Trophoblast cell (in vitro differentiated cells and primary cell): ENCODE measurements at regions not wholly inside any gene's neighbourhood (a gene's known extent, or its start where the extent isn't known, plus 50 kb on each side); places are given as distances from the start of the nearest gene placed in this dataset.

Source experiments
- DNase-seq, 2 donors: peaks; one replicate each; pipeline ENCODE4 v3.0.0-alpha.2; 2016
- H2AFZ ChIP-seq: 2 replicates; pipeline ENCODE4 v1.6.1; 2013; ENCODE audit warnings: low read length, moderate library complexity, mild to moderate bottlenecking; ENCODE audit not compliant: insufficient read depth, poor library complexity
- H2AK5ac ChIP-seq: 2 replicates; pipeline ENCODE4 v1.6.1; 2013; ENCODE audit warnings: mild to moderate bottlenecking, low read length
- H2BK120ac ChIP-seq: 2 replicates; pipeline ENCODE4 v1.6.1; 2013; ENCODE audit warnings: low read length, mild to moderate bottlenecking, moderate library complexity; ENCODE audit not compliant: insufficient read depth, poor library complexity
- H2BK12ac ChIP-seq: 2 replicates; pipeline ENCODE4 v1.6.1; 2013; ENCODE audit warnings: mild to moderate bottlenecking, low read length, moderate library complexity
- H2BK5ac ChIP-seq: 2 replicates; pipeline ENCODE4 v1.6.1; 2013; ENCODE audit warnings: low read length, low read depth, moderate library complexity, mild to moderate bottlenecking; ENCODE audit not compliant: poor library complexity
- H3K14ac ChIP-seq: 2 replicates; pipeline ENCODE4 v1.6.1; 2013; ENCODE audit warnings: mild to moderate bottlenecking, low read length
- H3K18ac ChIP-seq: 2 replicates; pipeline ENCODE4 v1.6.1; 2013; ENCODE audit warnings: mild to moderate bottlenecking, low read length
- H3K23ac ChIP-seq: 2 replicates; pipeline ENCODE4 v1.6.1; 2013; ENCODE audit warnings: low read length
- H3K27ac ChIP-seq: 2 replicates; pipeline ENCODE4 v1.5.1; 2013; ENCODE audit warnings: low read depth, mild to moderate bottlenecking, inconsistent platforms, low read length, moderate library complexity
- H3K27me3 ChIP-seq: 2 replicates; pipeline ENCODE4 v1.6.1; 2013; ENCODE audit warnings: inconsistent platforms, mild to moderate bottlenecking, low read length, moderate library complexity; ENCODE audit not compliant: insufficient read depth
- H3K36me3 ChIP-seq, 2 experiments: 1 replicate in 1 of 2; 2 replicates in 1 of 2; pipeline ENCODE4 v1.6.1; 2013; ENCODE audit warnings: low read length in 2 of 2, mild to moderate bottlenecking in 2 of 2, moderate library complexity in 1 of 2; ENCODE audit not compliant: insufficient read depth in 2 of 2, control insufficient read depth in 1 of 2
- H3K4ac ChIP-seq: 2 replicates; pipeline ENCODE4 v1.6.1; 2013; ENCODE audit warnings: low read depth, mild to moderate bottlenecking, low read length, moderate library complexity
- H3K4me1 ChIP-seq, 2 experiments: 1 replicate in 1 of 2; 2 replicates in 1 of 2; pipeline ENCODE4 v1.6.1; 2013; ENCODE audit warnings: low read length in 2 of 2, mild to moderate bottlenecking in 2 of 2, moderate library complexity in 1 of 2; ENCODE audit not compliant: insufficient read depth in 2 of 2, control insufficient read depth in 1 of 2
- H3K4me2 ChIP-seq: 2 replicates; pipeline ENCODE4 v1.6.1; 2013; ENCODE audit warnings: inconsistent platforms, mild to moderate bottlenecking, low read length, moderate library complexity
- H3K4me3 ChIP-seq: 2 replicates; pipeline ENCODE4 v1.5.1; 2013; ENCODE audit warnings: mild to moderate bottlenecking, low read depth, low read length, inconsistent platforms
- H3K79me1 ChIP-seq: one replicate; pipeline ENCODE4 v1.6.1; 2013; ENCODE audit warnings: low read length
- H3K79me2 ChIP-seq: 2 replicates; pipeline ENCODE4 v1.6.1; 2013; ENCODE audit warnings: low read length, mild to moderate bottlenecking; ENCODE audit not compliant: control insufficient read depth, insufficient read depth, poor library complexity
- H3K9ac ChIP-seq: 2 replicates; pipeline ENCODE4 v1.6.1; 2013; ENCODE audit warnings: mild to moderate bottlenecking, low read length
- H3K9me3 ChIP-seq: 2 replicates; pipeline ENCODE4 v1.6.1; 2013; ENCODE audit warnings: low read depth, mild to moderate bottlenecking, control low read depth, inconsistent platforms, low read length; ENCODE audit not compliant: insufficient read depth
- H4K12ac ChIP-seq: 2 replicates; pipeline ENCODE4 v1.6.1; 2013; ENCODE audit warnings: low read depth, mild to moderate bottlenecking, low read length, moderate library complexity
- H4K8ac ChIP-seq: 2 replicates; pipeline ENCODE4 v1.6.1; 2013; ENCODE audit warnings: low read depth, mild to moderate bottlenecking, low read length, moderate library complexity
- H4K91ac ChIP-seq: one replicate; pipeline ENCODE4 v1.6.1; 2013; ENCODE audit warnings: low read depth, mild to moderate bottlenecking, low read length, moderate library complexity
- WGBS: extraction: QIAGEN DNeasy Blood & Tissue Kit; methylation state at CpG from one replicate; pipeline ENCODE4 v1.1.7; 2013; ENCODE audit warnings: missing lambda C conversion rate; ENCODE audit not compliant: insufficient read length, insufficient coverage; ENCODE audit errors: extremely low coverage; 5-methylcytosine and 5-hydroxymethylcytosine counted together

GRCh38 chr13:31951215-31951678 is 80.3 kb upstream of the FRY start:
- Histone ChIP-seq H3K4me2 (no peak overlapping the region), H4K91ac (no peak overlapping the region), H3K4me1 (peaks cover 0 to 6% of the 10 kb centered on the region in 2 experiments), H3K27me3 (no peaks in the 10 kb centered on the region), H2AFZ (no peak overlapping the region), H3K9ac (no peak overlapping the region), H2BK5ac (no peak overlapping the region), H3K79me2 (no peaks in the 10 kb centered on the region), H3K9me3 (no peaks in the 10 kb centered on the region), H3K18ac (no peak overlapping the region), H2AK5ac (no peak overlapping the region), H2BK12ac (no peak overlapping the region), H3K36me3 (no peaks in the 10 kb centered on the region), H3K27ac (no peak overlapping the region), H2BK120ac (no peak overlapping the region), H4K12ac (no peak overlapping the region), H4K8ac (no peak overlapping the region), H3K4me3 (no peak overlapping the region), H3K14ac (no peak overlapping the region), H3K23ac (no peak overlapping the region), H3K4ac (no peak overlapping the region), H3K79me1 (no peaks in the 10 kb centered on the region)
- DNase-seq, result peak; percentile 63 to 64
- no CpG with 5 or more reads among the region's 3 CpGs for WGBS

DNA sequence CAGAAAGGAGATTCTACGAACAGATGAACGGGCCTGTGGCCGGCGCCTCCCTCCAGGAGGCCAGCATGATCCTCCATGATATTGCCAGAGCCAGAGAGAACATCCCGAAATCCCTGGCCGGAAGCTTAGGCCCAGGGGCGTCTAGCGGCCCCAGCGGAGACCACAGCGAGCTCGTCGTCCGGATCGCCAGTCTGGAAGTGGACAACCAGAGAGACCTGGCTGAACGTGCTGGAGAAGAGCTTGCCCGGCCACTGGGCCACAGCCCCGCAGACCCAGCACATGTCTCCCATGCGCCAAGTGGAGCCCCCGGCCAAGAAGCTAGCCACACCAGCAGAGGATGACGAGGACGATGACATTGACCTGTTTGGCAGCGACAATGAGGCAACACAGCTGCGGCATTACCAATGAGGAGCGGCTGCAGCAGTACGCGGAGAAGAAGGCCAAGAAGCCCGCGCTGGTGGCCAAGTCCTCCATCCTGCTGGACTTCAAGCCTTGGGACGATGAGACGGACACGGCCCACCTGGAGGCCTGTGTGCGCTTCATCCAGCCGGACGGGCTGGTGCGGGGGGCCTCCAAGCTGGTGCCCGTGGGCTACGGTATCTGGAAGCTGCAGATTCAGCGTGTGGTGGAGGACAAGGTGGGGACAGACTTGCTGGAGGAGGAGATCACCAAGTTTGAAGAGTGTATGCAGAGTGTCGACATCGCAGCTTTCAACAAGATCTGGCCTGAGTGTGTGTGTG is 78.8 kb upstream of the FRY start:
- H2AFZ ChIP-seq, result no peak overlapping the region

GRCh38 chr13:31955101-31955500 is 76.5 kb upstream of the FRY start:
- no peak overlapping the region for H4K12ac ChIP-seq
- no peak overlapping the region for H3K14ac ChIP-seq
- WGBS, result no CpG with 5 or more reads among the region's 3 CpGs
- no peak overlapping the region for H2BK12ac ChIP-seq
- no peak overlapping the region for H2BK120ac ChIP-seq
- no peak overlapping the region for H3K27ac ChIP-seq
- H3K4ac ChIP-seq, result no peak overlapping the region
- H3K36me3 ChIP-seq, result no peaks in the 10 kb centered on the region
- H2BK5ac ChIP-seq, result no peak overlapping the region
- no peaks in the 10 kb centered on the region for H3K27me3 ChIP-seq
- no peak overlapping the region for H3K9ac ChIP-seq
- no peak overlapping the region for H2AK5ac ChIP-seq
- H3K9me3 ChIP-seq, result no peaks in the 10 kb centered on the region
- DNase-seq, result no peak
- no peak overlapping the region for H4K8ac ChIP-seq
- H3K18ac ChIP-seq, result no peak overlapping the region
- peaks cover 0 to 3% of the 10 kb centered on the region in 2 experiments for H3K4me1 ChIP-seq
- H3K4me3 ChIP-seq, result no peak overlapping the region
- no peaks in the 10 kb centered on the region for H3K79me2 ChIP-seq
- H3K23ac ChIP-seq, result no peak overlapping the region
- no peaks in the 10 kb centered on the region for H3K79me1 ChIP-seq
- H3K4me2 ChIP-seq, result no peak overlapping the region
- no peak overlapping the region for H4K91ac ChIP-seq
- no peak overlapping the region for H2AFZ ChIP-seq

More for the DNA sequence above, 78.8 kb upstream of the FRY start:
- no peak overlapping the region for H4K8ac ChIP-seq
- H3K9ac ChIP-seq, result no peak overlapping the region
- no peak overlapping the region for H4K91ac ChIP-seq
- no peaks in the 10 kb centered on the region for H3K36me3 ChIP-seq
- H3K4me3 ChIP-seq, result no peak overlapping the region
- no peak overlapping the region for H3K23ac ChIP-seq
- no peaks in the 10 kb centered on the region for H3K79me1 ChIP-seq
- no peak overlapping the region for H3K18ac ChIP-seq
- H2BK5ac ChIP-seq, result no peak overlapping the region
- no peaks in the 10 kb centered on the region for H3K9me3 ChIP-seq
- no peak overlapping the region for H2BK12ac ChIP-seq
- no peak overlapping the region for H3K27ac ChIP-seq
- no peak overlapping the region for H2BK120ac ChIP-seq
- no peaks in the 10 kb centered on the region for H3K79me2 ChIP-seq
- H3K27me3 ChIP-seq, result no peaks in the 10 kb centered on the region
- no peak overlapping the region for H3K4me2 ChIP-seq
- H3K4ac ChIP-seq, result no peak overlapping the region
- no CpG with 5 or more reads among the region's 40 CpGs for WGBS
- no peak overlapping the region for H3K14ac ChIP-seq
- no peak for DNase-seq
- peaks cover 0 to 5% of the 10 kb centered on the region in 2 experiments for H3K4me1 ChIP-seq
- H4K12ac ChIP-seq, result no peak overlapping the region
- no peak overlapping the region for H2AK5ac ChIP-seq

DNA sequence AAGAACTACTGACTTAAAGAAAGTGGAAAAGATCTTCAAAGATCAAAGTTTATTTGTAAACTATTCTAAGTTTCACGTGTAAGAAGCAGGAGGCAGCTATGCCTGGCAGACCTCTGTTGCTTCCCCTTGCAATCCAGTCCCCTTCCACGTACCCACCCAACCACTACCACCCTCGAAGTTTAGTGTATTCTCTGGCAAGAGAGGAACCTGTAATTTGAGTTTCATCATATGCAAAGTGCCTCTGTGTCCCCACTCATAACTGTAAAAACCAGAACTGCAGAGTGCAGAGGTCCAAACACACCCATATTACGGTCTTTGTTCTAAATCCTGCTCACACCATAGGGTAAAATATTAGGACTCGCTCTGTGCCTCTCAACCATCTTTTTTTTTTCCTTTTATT is 75.8 kb upstream of the FRY start:
- no peak overlapping the region for H2BK12ac ChIP-seq
- H3K36me3 ChIP-seq, result no peaks in the 10 kb centered on the region
- H3K79me2 ChIP-seq, result no peaks in the 10 kb centered on the region
- H3K27me3 ChIP-seq, result no peaks in the 10 kb centered on the region
- H3K4ac ChIP-seq, result no peak overlapping the region
- H4K12ac ChIP-seq, result no peak overlapping the region
- H3K23ac ChIP-seq, result no peak overlapping the region
- no peak overlapping the region for H4K91ac ChIP-seq
- no peak overlapping the region for H3K18ac ChIP-seq
- no peak overlapping the region for H3K27ac ChIP-seq
- H3K4me1 ChIP-seq, result peaks cover 0 to 3% of the 10 kb centered on the region in 2 experiments
- no peak overlapping the region for H3K4me2 ChIP-seq
- no peak overlapping the region for H2BK5ac ChIP-seq
- no peak for DNase-seq
- H3K9ac ChIP-seq, result no peak overlapping the region
- H2BK120ac ChIP-seq, result no peak overlapping the region
- no peaks in the 10 kb centered on the region for H3K9me3 ChIP-seq
- H2AFZ ChIP-seq, result no peak overlapping the region
- H4K8ac ChIP-seq, result no peak overlapping the region
- no peak overlapping the region for H3K14ac ChIP-seq
- no peak overlapping the region for H3K4me3 ChIP-seq
- no peaks in the 10 kb centered on the region for H3K79me1 ChIP-seq
- no peak overlapping the region for H2AK5ac ChIP-seq
- no CpG with 5 or more reads among the region's 5 CpGs for WGBS
